Suprapubic skin (tissue), 4 donors: ENCODE measurements at regions not wholly inside any gene's neighbourhood (a gene's known extent, or its start where the extent isn't known, plus 50 kb on each side); places are given as distances from the start of the nearest gene placed in this dataset.
"Not testable (repeated sequence)": the region's sequence is repeated elsewhere in the genome, so short reads cannot be mapped to it uniquely, and the experiment has no call there.

Experiments used
- DNase-seq, 2 donors: peaks; one replicate each; pipeline ENCODE4 v3.0.0-alpha.2; 2019; ENCODE audit warnings: low spot score in 2 of 2
- H3K27ac ChIP-seq: fragments of 200-600 bp; sonication (generic); one replicate; pipeline ENCODE4 v1.5.1; 2019
- H3K27me3 ChIP-seq: fragments of 200-600 bp; sonication (generic); one replicate; pipeline ENCODE4 v1.5.1; 2019
- H3K36me3 ChIP-seq: fragments of 200-600 bp; sonication (generic); one replicate; pipeline ENCODE4 v1.5.1; 2019
- H3K4me1 ChIP-seq: fragments of 200-600 bp; sonication (generic); one replicate; pipeline ENCODE4 v1.5.1; 2019
- H3K4me3 ChIP-seq: fragments of 200-600 bp; sonication (generic); one replicate; pipeline ENCODE4 v1.5.1; 2019; ENCODE audit warnings: mild to moderate bottlenecking
- H3K9me3 ChIP-seq: fragments of 200-600 bp; sonication (generic); one replicate; pipeline ENCODE4 v1.5.1; 2019
- EP300 ChIP-seq: sonication (generic); formaldehyde crosslinking; IDR thresholded peaks from one replicate; pipeline ENCODE4 v1.6.1; 2017; ENCODE audit warnings: antibody characterized with exemption
- POLR2A ChIP-seq, 2 donors: fragments of 450-650 bp; IDR thresholded peaks; one replicate each; pipeline ENCODE4 v1.6.1; 2017; ENCODE audit warnings: antibody characterized with exemption in 2 of 2, mild to moderate bottlenecking in 2 of 2, moderate library complexity in 2 of 2
- POLR2AphosphoS5 ChIP-seq, 3 donors: sonication (generic); formaldehyde crosslinking; IDR thresholded peaks; one replicate each; pipeline ENCODE4 v1.6.1; 2017; ENCODE audit warnings: antibody characterized with exemption in 3 of 3
- WGBS: methylation state at CpG from one replicate; pipeline ENCODE4 v1.1.5; 2018; 5-methylcytosine and 5-hydroxymethylcytosine counted together
- TF ChIP-seq, protein P1 (sequence below), 2 donors: fragments of 200-600 bp in 1 of 2; fragments of 450-650 bp in 1 of 2; sonication (generic) in 1 of 2; IDR thresholded peaks; one replicate each; pipeline ENCODE4 v1.5.1; 2016 to 2019; ENCODE audit warnings: antibody characterized with exemption in 2 of 2, mild to moderate bottlenecking in 1 of 2, moderate library complexity in 1 of 2

DNA sequence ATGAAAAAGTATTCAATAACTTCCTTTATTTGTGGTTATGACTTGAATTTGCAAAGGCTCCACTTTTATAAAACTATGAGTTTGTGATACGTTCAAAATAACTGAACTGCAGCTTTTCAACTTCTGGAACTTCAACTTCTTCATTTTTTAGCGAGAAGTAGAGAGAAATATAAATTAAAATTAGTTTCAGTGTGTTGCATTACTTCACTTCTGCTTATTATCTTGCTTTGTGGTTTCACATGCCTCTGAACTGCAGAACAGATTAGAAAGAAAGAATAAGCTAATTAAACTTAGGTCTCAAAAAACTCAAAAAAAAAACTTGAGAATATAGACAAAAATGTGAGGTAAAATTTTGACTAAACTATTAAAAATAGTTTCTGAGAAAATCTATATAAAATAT lies 1073.4 kb downstream of the PCDH17 start:
- WGBS, result 62% methylated on average over 2 of the region's 2 CpGs
- no peak overlapping the region for H3K4me3 ChIP-seq
- H3K27me3 ChIP-seq, result no peaks in the 10 kb centered on the region
- no peaks in the 10 kb centered on the region for H3K36me3 ChIP-seq
- DNase-seq, result no peak
- no peak overlapping the region for H3K27ac ChIP-seq
- H3K9me3 ChIP-seq, result peaks cover 2% of the 10 kb centered on the region
- no peak for TF ChIP-seq POLR2A (IDR thresholded peaks at IDR 0.05)
- TF ChIP-seq, protein P1, sequence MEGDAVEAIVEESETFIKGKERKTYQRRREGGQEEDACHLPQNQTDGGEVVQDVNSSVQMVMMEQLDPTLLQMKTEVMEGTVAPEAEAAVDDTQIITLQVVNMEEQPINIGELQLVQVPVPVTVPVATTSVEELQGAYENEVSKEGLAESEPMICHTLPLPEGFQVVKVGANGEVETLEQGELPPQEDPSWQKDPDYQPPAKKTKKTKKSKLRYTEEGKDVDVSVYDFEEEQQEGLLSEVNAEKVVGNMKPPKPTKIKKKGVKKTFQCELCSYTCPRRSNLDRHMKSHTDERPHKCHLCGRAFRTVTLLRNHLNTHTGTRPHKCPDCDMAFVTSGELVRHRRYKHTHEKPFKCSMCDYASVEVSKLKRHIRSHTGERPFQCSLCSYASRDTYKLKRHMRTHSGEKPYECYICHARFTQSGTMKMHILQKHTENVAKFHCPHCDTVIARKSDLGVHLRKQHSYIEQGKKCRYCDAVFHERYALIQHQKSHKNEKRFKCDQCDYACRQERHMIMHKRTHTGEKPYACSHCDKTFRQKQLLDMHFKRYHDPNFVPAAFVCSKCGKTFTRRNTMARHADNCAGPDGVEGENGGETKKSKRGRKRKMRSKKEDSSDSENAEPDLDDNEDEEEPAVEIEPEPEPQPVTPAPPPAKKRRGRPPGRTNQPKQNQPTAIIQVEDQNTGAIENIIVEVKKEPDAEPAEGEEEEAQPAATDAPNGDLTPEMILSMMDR (IDR thresholded peaks at IDR 0.05), result no peak
- no peak for TF ChIP-seq POLR2AphosphoS5 (IDR thresholded peaks at IDR 0.05)
- no peak for TF ChIP-seq EP300
- no peaks in the 10 kb centered on the region for H3K4me1 ChIP-seq

GRCh38 chr13:58706421-58706820 lies 1074.9 kb downstream of the PCDH17 start:
- TF ChIP-seq, protein P1 (IDR thresholded peaks at IDR 0.05), result no peak
- TF ChIP-seq POLR2AphosphoS5 (IDR thresholded peaks at IDR 0.05), result no peak
- TF ChIP-seq EP300, result no peak
- TF ChIP-seq POLR2A (IDR thresholded peaks at IDR 0.05), result no peak
- H3K4me3 ChIP-seq, result no peak overlapping the region
- no peaks in the 10 kb centered on the region for H3K4me1 ChIP-seq
- no peak overlapping the region for H3K27ac ChIP-seq
- DNase-seq, result no peak
- peaks cover 3% of the 10 kb centered on the region for H3K9me3 ChIP-seq
- no peaks in the 10 kb centered on the region for H3K27me3 ChIP-seq
- WGBS, result 79% methylated on average over 2 of the region's 2 CpGs
- no peaks in the 10 kb centered on the region for H3K36me3 ChIP-seq

- no peaks in the 10 kb centered on the region for H3K36me3 ChIP-seq
- 85% methylated on average over 8 of the region's 8 CpGs for WGBS
- TF ChIP-seq, protein P1 (IDR thresholded peaks at IDR 0.05), result no peak
- no peak for TF ChIP-seq POLR2A (IDR thresholded peaks at IDR 0.05)
- H3K4me1 ChIP-seq, result no peaks in the 10 kb centered on the region
- H3K4me3 ChIP-seq, result no peak overlapping the region
- DNase-seq, result no peak
- H3K9me3 ChIP-seq, result peaks cover 3% of the 10 kb centered on the region
- H3K27me3 ChIP-seq, result no peaks in the 10 kb centered on the region
- no peak overlapping the region for H3K27ac ChIP-seq
These were observed 1080.6 kb downstream of the PCDH17 start for GRCh38 chr13:58712191-58712590.

GRCh38 chr13:58714016-58714415 lies 1082.5 kb downstream of the PCDH17 start:
- not testable (repeated sequence) for H3K27me3 ChIP-seq, H3K27ac ChIP-seq, H3K9me3 ChIP-seq, H3K4me3 ChIP-seq, H3K36me3 ChIP-seq, H3K4me1 ChIP-seq, DNase-seq
- WGBS, result 86% methylated on average over 1 of the region's 25 CpGs

GRCh38 chr13:58721273-58721672 lies 1089.7 kb downstream of the PCDH17 start:
- Histone ChIP-seq H3K27me3 (no peaks in the 10 kb centered on the region), H3K27ac (no peak overlapping the region), H3K9me3 (no peaks in the 10 kb centered on the region), H3K4me1 (no peaks in the 10 kb centered on the region), H3K36me3 (no peaks in the 10 kb centered on the region), H3K4me3 (no peak overlapping the region)
- WGBS, result 98% methylated on average over 1 of the region's 1 CpG
- DNase-seq, result no peak
- no peak for TF ChIP-seq POLR2AphosphoS5 (IDR thresholded peaks at IDR 0.05)
- TF ChIP-seq EP300, result no peak
- TF ChIP-seq, protein P1 (IDR thresholded peaks at IDR 0.05), result no peak
- TF ChIP-seq POLR2A (IDR thresholded peaks at IDR 0.05), result no peak

- TF ChIP-seq POLR2A (IDR thresholded peaks at IDR 0.05), result no peak
- TF ChIP-seq POLR2AphosphoS5 (IDR thresholded peaks at IDR 0.05), result no peak
- TF ChIP-seq EP300, result no peak
- TF ChIP-seq, protein P1 (IDR thresholded peaks at IDR 0.05), result no peak
- H3K27me3 ChIP-seq, result no peaks in the 10 kb centered on the region
- WGBS, result 43% methylated on average over 3 of the region's 3 CpGs
- H3K4me3 ChIP-seq, result no peak overlapping the region
- H3K4me1 ChIP-seq, result no peaks in the 10 kb centered on the region
- H3K27ac ChIP-seq, result no peak overlapping the region
- no peaks in the 10 kb centered on the region for H3K36me3 ChIP-seq
- DNase-seq, result no peak
- H3K9me3 ChIP-seq, result no peaks in the 10 kb centered on the region
These were observed 1096.6 kb downstream of the PCDH17 start for GRCh38 chr13:58728126-58728525.
